HG02623 (cell line): ENCODE measurements at regions not wholly inside any gene's neighbourhood (a gene's known extent, or its start where the extent isn't known, plus 50 kb on each side); places are given as distances from the start of the nearest gene placed in this dataset.
"Not testable (repeated sequence)": the region's sequence is repeated elsewhere in the genome, so short reads cannot be mapped to it uniquely, and the experiment has no call there.

Source experiments
- ATAC-seq: cut with Tn5 transposase; IDR thresholded peaks from one replicate; pipeline ENCODE4 v1.9.1; 2021; ENCODE audit warnings: moderate library complexity; ENCODE audit not compliant: unreplicated experiment

DNA sequence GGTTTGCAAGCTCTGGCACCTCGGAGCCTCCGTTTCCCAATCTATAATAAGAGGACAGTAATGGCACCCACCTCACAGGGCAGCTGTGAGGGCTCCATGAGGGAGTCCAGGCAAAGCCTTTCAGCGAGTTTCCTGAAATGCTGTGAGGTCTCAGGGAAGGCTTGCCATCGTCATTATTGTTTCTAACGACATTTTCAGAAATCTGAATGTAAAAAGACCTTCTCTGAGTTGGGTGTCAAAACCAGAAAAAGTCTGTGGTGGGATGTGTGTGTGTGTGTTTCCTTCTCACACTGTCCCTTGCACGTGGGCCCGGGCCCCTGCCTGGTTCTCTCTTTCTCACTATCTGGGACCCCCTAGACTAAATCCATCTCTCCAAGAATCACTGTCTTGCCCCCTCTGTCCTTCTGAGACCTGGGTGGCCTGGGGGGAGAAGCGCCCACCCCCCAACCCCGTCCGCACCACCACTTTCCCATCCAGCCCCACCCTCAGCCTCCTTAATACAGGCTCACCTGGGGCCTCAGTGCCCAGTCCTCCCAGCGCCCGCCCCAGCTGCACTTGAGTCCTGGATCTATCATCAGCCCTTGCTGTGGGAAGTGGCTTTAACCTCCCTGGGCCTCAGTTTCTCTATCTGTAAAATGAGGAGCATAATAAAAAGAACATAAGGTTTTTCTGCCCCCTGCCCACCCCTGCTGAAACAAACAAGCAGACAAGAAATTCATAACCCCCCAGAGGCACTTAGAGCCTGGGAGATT lies 180.3 kb downstream of the C9orf50 start:
- no peak for ATAC-seq

DNA sequence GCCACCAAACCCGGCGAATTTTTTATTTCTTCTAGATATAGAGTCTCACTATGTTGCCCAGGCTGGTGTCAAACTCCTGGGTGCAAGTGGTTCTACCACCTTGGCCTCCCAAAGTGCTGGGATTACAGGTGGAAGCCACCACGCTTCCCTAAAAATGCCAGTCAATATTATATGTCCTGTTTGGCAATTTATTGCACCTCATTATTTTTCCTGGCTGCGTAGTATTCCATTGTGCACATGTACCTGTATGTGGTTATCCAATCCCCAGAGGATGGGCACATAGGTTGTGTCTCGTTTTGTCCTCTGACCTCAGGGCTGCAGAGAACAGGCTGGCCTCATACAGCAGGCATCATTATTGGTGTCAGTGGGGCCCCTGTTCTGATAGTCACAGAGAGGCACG lies 181.7 kb downstream of the C9orf50 start:
- ATAC-seq = no peak

DNA sequence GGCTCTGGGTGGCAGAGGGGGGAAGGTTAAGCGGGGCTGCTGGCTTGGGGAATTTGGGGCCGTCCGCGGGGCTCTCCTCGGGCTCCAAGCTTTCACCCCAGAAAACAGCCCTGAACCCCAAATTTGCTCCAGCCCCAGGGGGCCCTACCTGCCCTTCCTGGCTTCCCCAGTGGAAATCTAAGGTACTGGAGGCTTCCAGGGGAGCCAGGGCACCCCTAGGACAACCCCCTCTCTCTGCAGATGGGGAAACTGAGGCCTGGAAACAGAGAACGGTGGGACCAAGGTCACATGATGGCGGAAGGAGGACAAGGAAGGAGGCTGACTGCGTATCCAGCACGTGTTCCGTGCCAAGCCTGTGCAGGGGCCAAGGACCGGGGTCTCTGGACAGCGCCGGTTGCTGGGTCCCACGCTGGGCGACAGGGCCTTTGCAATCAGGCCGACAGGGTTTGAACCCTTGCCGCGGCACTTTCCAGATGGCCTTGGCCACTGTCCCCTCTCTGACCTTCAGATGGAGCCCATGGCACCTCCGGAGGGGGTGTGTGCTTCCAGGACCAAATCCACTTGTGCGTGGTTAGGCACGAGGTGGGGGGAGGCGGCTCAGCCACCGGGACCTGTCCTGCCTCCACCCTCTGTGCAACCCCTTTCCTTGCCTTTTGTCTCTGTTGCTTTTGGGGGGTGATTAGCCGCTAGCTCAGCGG lies 183.1 kb downstream of the C9orf50 start:
- no peak for ATAC-seq

DNA sequence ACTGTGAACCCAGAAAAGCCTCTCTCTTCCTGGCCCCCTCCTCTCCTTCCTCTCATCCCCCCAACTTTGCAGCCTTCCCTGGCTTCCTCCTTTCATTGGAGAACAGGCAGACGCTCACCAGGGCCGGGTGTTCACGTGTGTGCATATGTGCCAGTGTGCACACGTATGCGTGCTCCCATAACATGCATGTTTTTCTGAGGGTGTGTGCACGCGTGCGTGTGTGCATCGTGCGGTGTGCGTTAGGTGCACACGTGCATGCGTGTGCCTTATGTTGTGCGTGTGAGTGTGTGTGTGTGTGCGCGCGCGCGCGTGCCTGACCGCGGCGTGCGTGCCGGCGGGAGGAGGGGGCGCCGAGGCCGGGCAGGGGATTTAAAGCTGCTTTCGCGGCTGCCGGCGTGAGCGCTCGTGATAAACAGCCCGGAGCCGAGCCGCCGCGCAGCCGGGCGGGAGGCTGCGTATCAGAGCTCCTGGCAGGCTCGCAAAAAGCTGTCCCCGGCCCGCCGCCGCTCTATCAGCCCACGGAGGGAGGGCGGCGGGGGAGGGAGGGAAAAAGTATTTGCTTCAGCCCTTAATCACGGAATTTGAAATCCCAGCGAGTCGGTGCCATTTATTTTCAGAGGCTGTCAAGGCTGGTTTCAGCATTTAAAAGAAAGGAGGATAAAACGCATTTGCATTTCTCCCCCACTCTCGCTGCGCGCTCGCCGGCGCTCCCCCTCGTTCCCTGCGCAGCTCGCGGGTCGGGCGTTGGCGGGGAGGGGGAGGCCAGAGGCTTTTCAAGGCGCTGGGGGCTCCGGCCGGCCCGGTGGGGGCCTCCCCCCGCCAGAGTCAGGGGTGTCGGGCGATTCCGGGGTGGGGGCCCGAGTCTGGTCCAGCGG lies 183.9 kb downstream of the C9orf50 start:
- ATAC-seq = no peak

DNA sequence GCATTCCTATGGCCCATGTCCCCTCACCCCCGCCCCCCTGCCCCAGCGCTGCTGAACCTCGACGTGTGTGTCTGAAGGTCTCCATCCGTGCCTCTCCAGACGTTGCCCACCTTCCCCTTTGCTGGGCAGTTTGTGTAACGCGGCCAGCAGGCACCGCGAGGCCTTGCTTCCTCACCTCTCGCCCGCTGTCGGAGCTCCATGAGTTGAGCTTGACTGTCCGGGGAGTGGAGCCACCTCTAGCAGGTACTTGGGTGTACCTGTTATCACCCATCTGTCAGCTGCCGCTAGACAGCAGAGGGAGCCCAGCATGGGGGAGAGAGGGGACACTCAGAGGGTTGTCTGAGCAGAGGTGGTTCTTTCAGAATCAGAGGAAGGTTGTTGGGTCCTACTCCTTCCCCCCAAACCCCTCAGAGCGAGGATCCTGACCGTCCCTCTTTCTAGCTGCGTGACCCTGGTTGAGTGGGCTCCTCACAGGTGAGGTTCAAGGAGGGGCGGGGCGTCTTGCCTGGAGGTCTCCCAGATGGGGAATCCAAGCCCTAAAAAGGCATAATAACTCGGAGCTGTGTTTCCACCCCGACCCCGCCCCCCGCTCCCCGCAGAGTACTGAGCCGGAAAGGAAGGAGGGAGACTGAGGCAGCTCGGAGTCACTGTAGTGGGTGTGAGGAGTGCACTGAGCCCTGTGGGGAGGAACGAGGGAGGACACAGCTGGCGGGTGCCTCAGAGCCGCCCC lies 184.7 kb downstream of the C9orf50 start:
- ATAC-seq = no peak

DNA sequence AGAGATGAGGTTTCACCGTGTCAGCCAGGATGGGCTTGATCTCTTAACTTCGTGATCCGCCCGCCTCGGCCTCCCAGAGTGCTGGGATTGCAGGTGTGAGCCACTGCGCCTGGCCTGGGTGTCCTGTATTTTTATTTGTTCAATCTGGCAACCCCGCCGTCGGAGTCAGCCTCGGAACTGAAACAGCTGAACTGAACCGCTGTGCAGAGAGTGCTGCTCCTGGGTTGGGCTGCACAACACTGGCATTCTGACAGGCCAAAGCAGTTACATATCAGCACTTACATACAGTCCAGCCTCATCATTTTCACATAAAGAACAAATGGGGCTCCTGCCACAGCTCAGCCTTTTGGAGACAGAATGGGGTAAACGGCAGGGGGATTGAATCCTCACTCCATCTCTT lies 185.6 kb downstream of the C9orf50 start:
- ATAC-seq = no peak

DNA sequence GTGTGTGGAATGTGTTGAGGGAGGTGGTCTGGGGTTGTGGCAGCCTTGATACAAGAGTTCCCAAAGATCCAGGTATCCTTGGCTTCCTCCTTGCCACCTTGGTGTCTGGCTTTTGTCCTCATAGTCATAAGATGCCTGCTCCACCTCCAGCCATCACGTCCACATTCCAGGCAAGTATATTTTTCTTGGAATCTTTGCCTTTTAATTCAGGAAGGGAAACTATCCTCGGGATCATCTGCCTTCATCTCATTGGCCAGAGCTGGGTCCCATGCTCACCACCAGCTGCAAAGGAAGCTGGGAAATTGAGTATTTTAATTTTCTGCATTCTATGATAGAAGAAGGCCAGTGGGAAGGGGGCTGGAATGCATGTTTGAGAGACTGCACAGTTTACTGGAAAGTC lies 186.7 kb downstream of the C9orf50 start:
- no peak for ATAC-seq

DNA sequence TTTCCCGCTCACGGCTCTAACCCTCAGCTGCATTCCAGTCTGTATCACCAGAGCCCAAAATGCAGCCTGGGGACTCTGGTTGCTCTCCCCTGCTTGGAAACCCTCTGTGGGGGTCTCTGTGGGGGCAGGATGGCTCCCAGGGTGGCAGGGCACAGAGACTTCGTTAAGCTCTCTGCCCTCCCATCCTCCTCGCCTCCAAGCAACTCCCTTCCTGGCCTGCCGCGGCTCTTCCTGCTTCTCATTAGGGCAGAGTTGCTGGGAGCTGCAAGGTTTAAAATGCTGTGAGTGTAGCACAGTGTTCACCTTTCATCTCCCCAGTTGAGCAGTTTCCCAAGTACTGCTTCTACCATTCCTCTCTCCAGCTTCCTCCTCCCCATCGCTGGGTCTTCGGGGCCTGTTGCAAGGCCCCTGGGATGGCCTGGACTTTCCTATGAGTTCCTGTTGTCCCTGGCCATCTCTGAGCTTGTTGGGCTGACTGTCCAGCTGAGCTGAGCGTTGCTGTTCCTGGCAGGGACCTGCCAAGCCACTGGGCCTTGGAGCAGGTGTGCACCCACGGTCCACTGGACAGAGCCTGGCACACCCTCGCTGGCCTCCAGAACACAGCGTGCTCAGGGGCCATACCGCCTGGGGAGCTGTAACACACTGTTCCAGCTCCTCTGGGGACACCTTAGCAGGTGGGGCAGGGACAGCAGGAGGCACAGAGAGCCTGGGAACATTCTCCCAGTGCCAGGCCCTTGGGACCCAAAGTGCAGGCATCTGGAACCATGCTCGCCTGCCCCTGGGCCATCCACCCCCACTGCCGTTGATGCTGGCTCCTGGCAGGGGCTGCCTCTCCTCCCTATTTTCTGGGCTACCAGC lies 188.4 kb downstream of the C9orf50 start:
- no peak for ATAC-seq

DNA sequence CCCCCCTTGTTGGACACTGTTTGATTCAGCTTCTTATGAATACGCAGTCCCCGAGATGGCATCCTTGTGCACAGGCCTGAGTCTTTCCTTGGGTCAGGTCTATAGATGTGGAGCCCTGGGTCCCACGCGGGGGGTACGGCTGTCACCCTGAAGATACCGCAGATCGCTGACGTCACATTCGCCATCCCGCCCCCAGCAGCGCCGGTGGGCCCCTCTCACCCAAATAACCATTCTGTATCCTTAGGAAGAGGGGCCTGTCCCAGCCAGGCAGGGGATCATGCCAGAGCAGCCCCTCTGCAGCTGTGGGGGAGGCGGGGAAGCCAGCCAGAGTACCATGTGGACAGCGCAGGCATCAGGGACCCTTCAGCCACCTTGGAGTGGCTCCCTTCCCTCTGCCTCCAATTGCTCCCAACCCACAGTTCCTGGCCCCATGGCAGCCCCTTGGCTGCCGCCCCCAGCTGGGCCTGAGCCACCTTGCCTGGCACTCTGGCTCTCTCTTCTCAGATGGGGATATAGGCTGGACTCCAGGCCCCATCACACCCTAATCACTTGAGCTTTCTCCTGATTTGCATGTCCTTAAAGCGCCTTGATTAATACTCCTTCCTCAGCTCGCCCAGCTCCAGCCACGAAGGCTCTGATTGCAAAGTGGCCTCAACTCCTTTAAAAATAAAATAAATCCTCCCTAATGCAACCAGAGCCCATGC lies 189.8 kb downstream of the C9orf50 start:
- no peak for ATAC-seq

DNA sequence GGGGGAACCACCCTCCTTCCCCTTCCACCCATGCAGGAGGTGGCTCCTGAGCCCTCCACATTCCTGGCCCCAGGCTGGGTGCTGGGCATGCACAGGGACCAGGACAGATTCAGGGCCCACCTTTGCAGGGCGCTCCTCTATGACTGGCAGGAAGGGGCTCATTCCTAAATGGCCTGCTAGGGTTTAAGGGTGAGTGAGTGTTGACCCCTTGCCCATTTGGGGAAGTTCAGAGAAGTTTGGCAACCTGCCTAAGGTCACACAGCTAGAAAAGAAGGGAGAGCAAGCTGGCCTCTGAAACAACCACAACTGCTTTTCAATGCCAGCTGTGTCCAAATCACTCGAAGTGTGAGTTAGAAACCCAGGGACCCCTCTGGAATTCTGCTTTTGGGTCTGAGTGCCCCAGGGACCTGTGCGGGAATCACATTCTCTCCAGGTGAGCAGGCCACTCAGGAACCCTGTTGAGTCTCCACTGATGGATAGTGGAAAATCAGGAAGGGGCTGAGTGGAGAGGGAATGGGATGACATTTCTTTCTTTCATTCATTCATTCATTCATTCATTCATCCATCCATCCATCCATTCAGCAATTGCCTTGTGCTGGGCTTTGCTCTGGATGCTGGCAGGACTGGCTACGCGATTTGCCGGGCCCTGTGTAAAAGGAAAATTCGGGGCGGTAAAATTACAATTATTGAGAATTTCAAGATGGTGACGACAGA lies 191.9 kb downstream of the C9orf50 start:
- ATAC-seq = no peak

DNA sequence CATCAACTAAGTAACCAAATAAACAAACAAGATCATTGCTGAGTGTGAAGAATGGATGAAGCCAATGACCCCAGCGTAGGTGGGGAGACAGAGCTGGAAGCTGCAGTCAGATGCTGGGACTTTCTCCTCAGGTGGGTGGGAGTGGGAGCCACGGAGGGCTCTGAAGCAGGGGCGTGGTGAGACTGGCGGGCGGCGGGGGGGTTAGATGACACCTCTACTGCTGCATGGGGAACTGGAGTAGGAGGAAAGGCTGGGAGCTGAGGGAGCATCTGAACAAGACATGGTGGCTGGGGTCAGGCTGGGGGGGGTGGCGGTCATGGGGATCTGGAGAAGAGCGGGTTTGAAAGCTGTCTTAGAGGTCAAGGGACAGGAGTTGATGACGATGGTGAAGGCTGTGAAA lies 193.8 kb downstream of the C9orf50 start:
- no peak for ATAC-seq

DNA sequence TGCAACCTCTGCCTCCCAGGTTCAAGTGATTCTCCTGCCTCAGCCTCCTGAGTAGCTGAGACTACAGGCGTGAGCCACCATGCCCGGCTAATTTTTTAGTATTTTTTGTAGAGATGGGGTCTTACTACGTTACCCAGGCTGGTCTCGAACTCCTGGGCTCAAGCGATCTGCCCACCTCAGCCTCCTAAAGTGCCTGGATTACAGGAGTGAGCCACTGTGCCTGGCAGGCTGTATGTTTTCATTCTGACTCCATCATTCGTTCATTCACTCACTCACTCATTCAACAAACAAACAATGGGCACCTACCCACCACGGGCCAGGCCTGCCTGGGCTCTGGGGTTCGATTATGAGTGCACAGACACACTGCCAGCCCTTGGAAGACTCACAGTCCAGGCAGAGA lies 197.1 kb downstream of the C9orf50 start:
- not testable (repeated sequence) for ATAC-seq

DNA sequence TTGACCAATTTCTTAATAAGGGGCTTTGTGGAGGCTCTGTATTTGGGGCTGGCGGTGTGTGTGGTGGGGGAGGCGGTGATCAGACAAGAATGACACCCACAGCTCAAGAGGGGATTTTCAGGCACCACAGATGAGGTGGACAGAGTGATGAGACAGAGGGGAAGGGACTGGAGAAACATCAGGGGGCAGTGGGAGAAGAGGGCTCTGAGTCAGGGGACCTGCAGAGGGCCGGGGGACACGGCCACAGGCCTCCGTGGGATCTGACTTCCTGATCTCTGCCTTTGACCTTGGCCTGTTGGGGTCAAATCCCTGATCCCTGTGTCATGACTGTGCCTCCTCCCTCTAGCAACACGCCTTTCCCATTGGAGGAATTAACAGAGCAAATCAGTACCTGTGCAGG lies 197.7 kb downstream of the C9orf50 start:
- ATAC-seq = no peak

DNA sequence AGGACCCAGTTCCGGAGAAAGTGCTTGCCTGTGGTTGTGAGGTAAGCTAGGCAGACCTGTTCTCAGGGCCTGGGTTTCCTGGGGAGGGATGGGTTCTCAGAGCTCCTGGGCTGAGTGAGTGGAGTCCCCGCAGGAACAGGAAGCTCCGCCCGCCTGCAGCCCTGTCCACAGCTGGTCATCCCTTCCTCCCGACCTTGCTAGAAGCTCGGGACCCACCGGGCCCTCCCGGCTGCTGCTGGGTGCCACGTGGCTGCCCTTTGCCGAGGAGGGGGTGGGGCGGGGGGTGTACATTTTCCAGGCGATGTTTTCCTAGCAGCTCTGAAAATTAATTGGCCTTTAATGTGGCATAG lies 198.1 kb downstream of the C9orf50 start:
- ATAC-seq = no peak

DNA sequence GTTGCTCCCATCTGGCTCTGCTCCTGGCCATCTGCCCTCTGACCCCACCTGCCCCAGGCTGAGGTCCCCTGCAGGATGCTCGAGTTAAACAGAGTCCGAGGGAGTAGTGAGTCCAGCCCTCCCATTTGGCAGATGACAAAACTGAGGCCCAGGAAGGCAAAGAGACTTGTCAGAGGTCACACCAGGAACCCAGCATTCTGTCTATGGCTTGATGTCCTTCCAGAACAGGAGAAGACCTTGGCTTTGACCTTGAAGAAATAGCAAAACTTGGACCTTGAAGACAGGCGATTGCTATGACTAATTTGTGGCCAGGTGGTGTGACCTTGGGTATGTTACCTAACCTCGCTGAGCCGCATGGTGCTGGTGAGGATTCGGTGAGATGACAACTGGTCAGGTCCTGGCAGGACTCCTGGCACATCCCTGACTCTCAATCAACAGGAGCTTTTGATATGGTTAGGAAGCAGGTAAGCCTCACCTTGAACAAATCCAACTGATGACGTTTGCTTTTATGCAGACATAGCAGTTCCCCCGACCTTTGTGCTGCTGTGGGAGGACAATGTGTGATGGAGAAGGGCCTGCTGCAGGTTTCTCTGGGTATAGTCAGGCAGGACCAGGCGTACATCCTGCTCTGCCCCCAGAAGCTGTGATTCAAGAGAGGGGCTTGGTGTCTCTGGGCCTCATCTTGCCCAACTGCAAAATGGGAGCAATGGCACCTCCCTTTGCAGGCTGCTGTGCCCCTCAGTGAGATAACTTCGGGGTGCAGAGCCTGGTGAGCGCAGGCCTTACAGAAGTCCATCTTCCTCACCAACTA lies 198.7 kb downstream of the C9orf50 start:
- ATAC-seq = no peak

DNA sequence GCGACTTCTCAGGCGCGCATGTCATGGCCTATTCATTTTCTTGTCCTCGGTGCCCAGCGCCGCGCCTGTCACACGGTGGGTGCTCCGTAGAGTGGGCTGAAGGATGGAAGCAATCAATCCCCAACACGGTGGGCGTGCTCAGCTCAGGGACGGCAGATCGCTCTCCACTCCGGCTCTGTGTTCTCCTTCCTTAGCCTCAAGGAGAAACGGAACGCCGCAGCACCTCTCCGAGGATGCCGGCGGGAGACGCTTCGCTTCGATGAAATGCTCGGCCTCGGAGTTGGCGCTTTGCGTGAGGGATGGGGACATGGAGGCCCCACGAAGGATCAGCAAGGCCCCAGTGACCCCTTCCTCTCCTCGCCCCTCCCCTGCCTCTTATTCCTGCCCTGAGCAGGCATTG lies 199.5 kb downstream of the C9orf50 start:
- no peak for ATAC-seq

DNA sequence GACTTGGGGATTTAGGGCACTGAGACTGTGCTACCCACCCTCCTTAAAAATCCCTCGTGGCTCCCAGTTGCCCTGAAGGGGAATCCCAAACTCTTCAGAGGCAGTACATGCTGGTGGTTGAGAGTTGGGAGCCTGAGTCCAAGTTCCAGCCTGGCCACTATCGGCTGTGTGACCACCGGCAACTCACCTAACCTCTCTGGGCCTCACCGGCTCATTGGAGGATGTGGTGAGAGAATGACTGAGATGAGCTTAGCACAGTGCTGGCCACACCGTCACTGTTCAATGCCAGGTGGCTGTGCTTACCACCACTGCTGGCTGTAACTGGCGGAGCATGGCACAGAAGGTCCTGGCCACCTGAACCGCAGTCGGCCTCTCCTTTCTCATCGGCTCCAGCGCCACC lies 200.2 kb downstream of the C9orf50 start:
- ATAC-seq = no peak

DNA sequence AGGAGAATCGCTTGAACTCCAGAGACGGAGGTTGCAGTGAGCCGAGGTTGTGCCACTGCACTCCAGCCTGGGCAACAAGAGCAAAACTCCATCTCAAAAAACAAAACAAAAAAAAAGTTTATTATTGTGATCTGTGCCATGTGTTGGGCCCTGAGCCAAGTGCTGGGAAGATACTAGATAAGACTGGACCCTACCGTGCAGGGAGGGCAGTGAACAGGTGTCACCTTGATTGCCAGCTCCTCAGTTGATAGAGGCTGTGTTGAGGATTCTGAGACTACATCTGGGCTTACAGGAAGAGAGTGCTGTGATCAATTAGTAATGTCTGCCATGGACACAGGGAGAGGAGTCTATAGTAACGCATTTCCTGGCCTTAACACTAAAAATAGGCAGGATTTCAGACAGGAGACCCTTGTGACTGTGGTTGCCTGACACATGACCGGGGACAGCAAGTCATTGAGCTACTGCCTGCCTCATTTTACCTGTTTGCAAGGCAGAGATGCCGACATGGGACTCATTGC lies 201.5 kb downstream of the C9orf50 start:
- ATAC-seq = no peak
